KOPT-K1 (cell line): ENCODE measurements at regions not wholly inside any gene's neighbourhood (a gene's known extent, or its start where the extent isn't known, plus 50 kb on each side); places are given as distances from the start of the nearest gene placed in this dataset.
A peak's percentile ranks its signal among the peaks of the same experiment; 100 is the strongest.
"Not testable (repeated sequence)": the region's sequence is repeated elsewhere in the genome, so short reads cannot be mapped to it uniquely, and the experiment has no call there.

Source experiments
- H3K27ac ChIP-seq: fragments of 200-600 bp; sonication (generic); 2 replicates; pipeline ENCODE4 v1.5.1; 2016; ENCODE audit warnings: antibody characterized with exemption, mild to moderate bottlenecking, low read depth, low read length; ENCODE audit not compliant: poor library complexity, severe bottlenecking
- H3K36me3 ChIP-seq: fragments of 200-600 bp; sonication (generic); 2 replicates; pipeline ENCODE4 v1.5.1; 2017; ENCODE audit warnings: antibody characterized with exemption, mild to moderate bottlenecking, low read length, moderate library complexity; ENCODE audit not compliant: insufficient read depth
- H3K9me3 ChIP-seq: fragments of 200-600 bp; sonication (generic); 2 replicates; pipeline ENCODE4 v1.5.1; 2017; ENCODE audit warnings: antibody characterized with exemption, low read length, mild to moderate bottlenecking; ENCODE audit not compliant: insufficient read depth, poor library complexity, severe bottlenecking

GRCh38 chr20:56909918-56910714 lies 281.0 kb downstream of the TFAP2C start:
- H3K36me3 ChIP-seq: no peaks in the 10 kb centered on the region
- H3K9me3 ChIP-seq: no peaks in the 10 kb centered on the region
- peak overlapping the region; percentile 42 for H3K27ac ChIP-seq

GRCh38 chr20:56911946-56912345 lies 282.8 kb downstream of the TFAP2C start:
- H3K9me3 ChIP-seq: no peaks in the 10 kb centered on the region
- no peak overlapping the region for H3K27ac ChIP-seq
- H3K36me3 ChIP-seq: no peaks in the 10 kb centered on the region

GRCh38 chr20:56914532-56914931 lies 285.4 kb downstream of the TFAP2C start:
- Histone ChIP-seq H3K36me3 (no peaks in the 10 kb centered on the region), H3K27ac (no peak overlapping the region), H3K9me3 (no peaks in the 10 kb centered on the region)

- Histone ChIP-seq H3K27ac (no peak overlapping the region), H3K36me3 (no peaks in the 10 kb centered on the region), H3K9me3 (no peaks in the 10 kb centered on the region)
These were observed 287.2 kb downstream of the TFAP2C start for GRCh38 chr20:56916345-56916622.

- H3K9me3 ChIP-seq, H3K27ac ChIP-seq, H3K36me3 ChIP-seq: not testable (repeated sequence)
These were observed 290.9 kb downstream of the TFAP2C start for GRCh38 chr20:56920041-56920440.

GRCh38 chr20:56922497-56922896 lies 293.4 kb downstream of the TFAP2C start:
- no peak overlapping the region for H3K27ac ChIP-seq
- no peaks in the 10 kb centered on the region for H3K9me3 ChIP-seq
- no peaks in the 10 kb centered on the region for H3K36me3 ChIP-seq

- no peaks in the 10 kb centered on the region for H3K36me3 ChIP-seq
- H3K9me3 ChIP-seq: no peaks in the 10 kb centered on the region
- no peak overlapping the region for H3K27ac ChIP-seq
These were observed 295.4 kb downstream of the TFAP2C start for GRCh38 chr20:56924292-56925081.

- no peak overlapping the region for H3K27ac ChIP-seq
- no peaks in the 10 kb centered on the region for H3K36me3 ChIP-seq
- no peaks in the 10 kb centered on the region for H3K9me3 ChIP-seq
These were observed 296.1 kb downstream of the TFAP2C start for GRCh38 chr20:56925082-56925830.

- Histone ChIP-seq H3K36me3 (no peaks in the 10 kb centered on the region), H3K9me3 (no peaks in the 10 kb centered on the region), H3K27ac (no peak overlapping the region)
These were observed 296.7 kb downstream of the TFAP2C start for GRCh38 chr20:56925831-56926170.

- Histone ChIP-seq H3K27ac (no peak overlapping the region), H3K9me3 (no peaks in the 10 kb centered on the region), H3K36me3 (no peaks in the 10 kb centered on the region)
These were observed 297.4 kb downstream of the TFAP2C start for GRCh38 chr20:56926501-56926900.

GRCh38 chr20:56927127-56927526 lies 298.0 kb downstream of the TFAP2C start:
- Histone ChIP-seq H3K9me3 (no peaks in the 10 kb centered on the region), H3K36me3 (no peaks in the 10 kb centered on the region), H3K27ac (no peak overlapping the region)

GRCh38 chr20:56928007-56928406 lies 298.9 kb downstream of the TFAP2C start:
- H3K27ac ChIP-seq: no peak overlapping the region
- H3K36me3 ChIP-seq: no peaks in the 10 kb centered on the region
- no peaks in the 10 kb centered on the region for H3K9me3 ChIP-seq

GRCh38 chr20:56929606-56930005 lies 300.5 kb downstream of the TFAP2C start:
- Histone ChIP-seq H3K9me3 (no peaks in the 10 kb centered on the region), H3K27ac (no peak overlapping the region), H3K36me3 (no peaks in the 10 kb centered on the region)

GRCh38 chr20:56930876-56931275 lies 301.8 kb downstream of the TFAP2C start:
- Histone ChIP-seq H3K36me3 (no peaks in the 10 kb centered on the region), H3K9me3 (no peaks in the 10 kb centered on the region), H3K27ac (no peak overlapping the region)

- H3K27ac ChIP-seq: no peak overlapping the region
- no peaks in the 10 kb centered on the region for H3K36me3 ChIP-seq
- H3K9me3 ChIP-seq: no peaks in the 10 kb centered on the region
These were observed 303.6 kb downstream of the TFAP2C start for GRCh38 chr20:56932575-56933330.
